Smooth muscle cell of the brain vasculature (primary cell): ENCODE measurements at regions not wholly inside any gene's neighbourhood (a gene's known extent, or its start where the extent isn't known, plus 50 kb on each side); places are given as distances from the start of the nearest gene placed in this dataset.
"Not testable (repeated sequence)": the region's sequence is repeated elsewhere in the genome, so short reads cannot be mapped to it uniquely, and the experiment has no call there.

Source experiments
- DNase-seq: peaks from one replicate; pipeline ENCODE4 v3.0.0-alpha.2; 2012; ENCODE audit warnings: low read depth, low spot score

- DNase-seq, result no peak
Measured at GRCh38 chr10:83982812-83983211, 156.5 kb upstream of the GHITM start.

- no peak for DNase-seq
Measured at GRCh38 chr10:83983578-83984255, 155.6 kb upstream of the GHITM start.

- no peak for DNase-seq
Measured at GRCh38 chr10:83984256-83984640, 155.1 kb upstream of the GHITM start.

- DNase-seq, result no peak
Measured at GRCh38 chr10:83986800-83987199, 152.5 kb upstream of the GHITM start.

- DNase-seq, result no peak
Measured at GRCh38 chr10:83987216-83987615, 152.1 kb upstream of the GHITM start.

GRCh38 chr10:83988435-83988834, 150.9 kb upstream of the GHITM start:
- no peak for DNase-seq

GRCh38 chr10:83990126-83990525, 149.2 kb upstream of the GHITM start:
- no peak for DNase-seq

- no peak for DNase-seq
Measured at GRCh38 chr10:83991986-83992753, 147.1 kb upstream of the GHITM start.

- DNase-seq, result no peak
Measured at GRCh38 chr10:83994325-83994724, 145.0 kb upstream of the GHITM start.

- no peak for DNase-seq
Measured at GRCh38 chr10:83995738-83996331, 143.5 kb upstream of the GHITM start.

- DNase-seq, result no peak
Measured at GRCh38 chr10:84004221-84004620, 135.1 kb upstream of the GHITM start.

- DNase-seq, result no peak
Measured at GRCh38 chr10:84005403-84005802, 133.9 kb upstream of the GHITM start.

GRCh38 chr10:84007482-84007881, 131.8 kb upstream of the GHITM start:
- DNase-seq, result no peak

- DNase-seq, result no peak
Measured at GRCh38 chr10:84008878-84009277, 130.4 kb upstream of the GHITM start.

GRCh38 chr10:84012431-84012830, 126.9 kb upstream of the GHITM start:
- DNase-seq, result no peak

- DNase-seq, result no peak
Measured at GRCh38 chr10:84012831-84013458, 126.4 kb upstream of the GHITM start.

GRCh38 chr10:84015877-84016595, 123.3 kb upstream of the GHITM start:
- no peak for DNase-seq

GRCh38 chr10:84018826-84019225, 120.5 kb upstream of the GHITM start:
- DNase-seq, result no peak

GRCh38 chr10:84019854-84020458, 119.4 kb upstream of the GHITM start:
- DNase-seq, result not testable (repeated sequence)

- DNase-seq, result no peak
Measured at GRCh38 chr10:84026821-84027257, 112.5 kb upstream of the GHITM start.

- no peak for DNase-seq
Measured at GRCh38 chr10:84029840-84030239, 109.5 kb upstream of the GHITM start.
